Liver (tissue), 8 donors: ENCODE measurements at regions not wholly inside any gene's neighbourhood (a gene's known extent, or its start where the extent isn't known, plus 50 kb on each side); places are given as distances from the start of the nearest gene placed in this dataset.

Experiments used
- DNase-seq: peaks from one replicate; pipeline ENCODE4 v3.0.0-alpha.2; 2017; ENCODE audit warnings: low spot score
- H3K27ac ChIP-seq, 2 donors: one replicate each; pipeline ENCODE4 v1.7.0; 2013; ENCODE audit warnings: inconsistent platforms in 2 of 2, low read length in 2 of 2, control low read depth in 1 of 2, low read depth in 1 of 2, mild to moderate bottlenecking in 1 of 2
- H3K27me3 ChIP-seq, 4 donors: one replicate each; pipeline versions ENCODE4 v1.6.1 to v1.7.0; 2013; ENCODE audit warnings: low read length in 3 of 4, inconsistent platforms in 1 of 4, mild to moderate bottlenecking in 1 of 4, moderate library complexity in 1 of 4; ENCODE audit not compliant: control insufficient read depth in 4 of 4, insufficient read depth in 4 of 4
- H3K36me3 ChIP-seq, 4 donors: one replicate each; pipeline versions ENCODE4 v1.6.1 to v1.7.0; 2013; ENCODE audit warnings: low read length in 3 of 4, mild to moderate bottlenecking in 3 of 4, low read depth in 1 of 4, moderate library complexity in 1 of 4; ENCODE audit not compliant: control insufficient read depth in 4 of 4, insufficient read depth in 3 of 4
- H3K4me1 ChIP-seq, 4 donors: one replicate each; pipeline versions ENCODE4 v1.6.1 to v1.7.0; 2013; ENCODE audit warnings: low read length in 3 of 4, mild to moderate bottlenecking in 3 of 4, moderate library complexity in 1 of 4; ENCODE audit not compliant: control insufficient read depth in 4 of 4, insufficient read depth in 4 of 4
- H3K4me3 ChIP-seq, 3 donors: one replicate each; pipeline versions ENCODE4 v1.6.1 to v1.7.0; 2013; ENCODE audit warnings: low read length in 3 of 3, control low read depth in 1 of 3, low read depth in 1 of 3, mild to moderate bottlenecking in 1 of 3
- H3K9ac ChIP-seq, 2 donors: one replicate each; pipeline ENCODE4 v1.7.0; 2013; ENCODE audit warnings: low read length in 2 of 2, mild to moderate bottlenecking in 2 of 2, moderate library complexity in 2 of 2, control low read depth in 1 of 2, low read depth in 1 of 2
- H3K9me3 ChIP-seq, 4 donors: one replicate each; pipeline versions ENCODE4 v1.6.1 to v1.7.0; 2013; ENCODE audit warnings: low read length in 3 of 4; ENCODE audit not compliant: control insufficient read depth in 4 of 4
- EGR1 ChIP-seq, 2 donors: IDR thresholded peaks; 2 replicates each; pipeline ENCODE4 v1.6.1; 2016 to 2018; ENCODE audit warnings: antibody characterized with exemption in 2 of 2, low read depth in 2 of 2
- FOXA1 ChIP-seq: IDR thresholded peaks from 2 replicates; pipeline ENCODE4 v1.6.1; 2016; ENCODE audit warnings: antibody characterized with exemption
- FOXA2 ChIP-seq: IDR thresholded peaks from 2 replicates; pipeline ENCODE4 v1.6.1; 2016; ENCODE audit warnings: antibody characterized with exemption
- GABPA ChIP-seq, 2 donors: IDR thresholded peaks in 1 of 2; conservative IDR thresholded peaks in 1 of 2; 2 replicates each; pipeline ENCODE4 v1.6.1; 2016; ENCODE audit warnings: antibody characterized with exemption in 2 of 2, mild to moderate bottlenecking in 1 of 2, moderate library complexity in 1 of 2
- HNF4A ChIP-seq, 2 donors: conservative IDR thresholded peaks; 2 replicates each; pipeline ENCODE4 v1.6.1; 2016; ENCODE audit warnings: antibody characterized with exemption in 2 of 2, mild to moderate bottlenecking in 2 of 2
- HNF4G ChIP-seq: IDR thresholded peaks from 2 replicates; pipeline ENCODE4 v1.6.1; 2016; ENCODE audit warnings: antibody characterized with exemption
- JUND ChIP-seq, 2 donors: IDR thresholded peaks; 2 replicates each; pipeline ENCODE4 v1.6.1; 2016; ENCODE audit warnings: antibody characterized with exemption in 2 of 2
- NR2F2 ChIP-seq: IDR thresholded peaks from 2 replicates; pipeline ENCODE4 v1.6.1; 2016; ENCODE audit warnings: antibody characterized with exemption
- RAD21 ChIP-seq, 2 donors: IDR thresholded peaks; 2 replicates each; pipeline ENCODE4 v1.6.1; 2016; ENCODE audit warnings: antibody characterized with exemption in 2 of 2, mild to moderate bottlenecking in 2 of 2
- RXRA ChIP-seq, 2 donors: IDR thresholded peaks; 2 replicates each; pipeline ENCODE4 v1.6.1; 2017 to 2018; ENCODE audit warnings: antibody characterized with exemption in 2 of 2, mild to moderate bottlenecking in 1 of 2
- SP1 ChIP-seq: IDR thresholded peaks from 2 replicates; pipeline ENCODE4 v1.6.1; 2018; ENCODE audit warnings: antibody characterized with exemption, mild to moderate bottlenecking
- TAF1 ChIP-seq: conservative IDR thresholded peaks from 2 replicates; pipeline ENCODE4 v1.6.1; 2016; ENCODE audit warnings: antibody characterized with exemption, mild to moderate bottlenecking
- YY1 ChIP-seq: IDR thresholded peaks from 2 replicates; pipeline ENCODE4 v1.6.1; 2016; ENCODE audit warnings: antibody characterized with exemption, mild to moderate bottlenecking
- WGBS: extraction: QIAGEN DNeasy Blood & Tissue Kit; methylation state at CpG from one replicate; pipeline ENCODE4 v1.1.7; 2013; 5-methylcytosine and 5-hydroxymethylcytosine counted together
- TF ChIP-seq, protein P1 (sequence below): IDR thresholded peaks from 2 replicates; pipeline ENCODE4 v1.6.1; 2016; ENCODE audit warnings: antibody characterized with exemption, mild to moderate bottlenecking
- TF ChIP-seq, protein P2 (sequence below): fragments of 150-350 bp; IDR thresholded peaks from 2 replicates; pipeline ENCODE4 v1.5.1; 2017; ENCODE audit warnings: improper control_type of control experiment, low read depth, low read length; ENCODE audit not compliant: missing input control
- TF ChIP-seq, protein P3 (sequence below): IDR thresholded peaks from 2 replicates; pipeline ENCODE4 v1.6.1; 2016; ENCODE audit warnings: antibody characterized with exemption
- TF ChIP-seq, protein P4 (sequence below): IDR thresholded peaks from 2 replicates; pipeline ENCODE4 v1.6.1; 2016; ENCODE audit warnings: antibody characterized with exemption
- TF ChIP-seq, protein P5 (sequence below): IDR thresholded peaks from 2 replicates; pipeline ENCODE4 v1.6.1; 2016; ENCODE audit warnings: antibody characterized with exemption
- donor health status: healthy.
- donor health status: healthy.
- donor health status: healthy.
- donor health status: healthy.
- donor health status: healthy.

DNA sequence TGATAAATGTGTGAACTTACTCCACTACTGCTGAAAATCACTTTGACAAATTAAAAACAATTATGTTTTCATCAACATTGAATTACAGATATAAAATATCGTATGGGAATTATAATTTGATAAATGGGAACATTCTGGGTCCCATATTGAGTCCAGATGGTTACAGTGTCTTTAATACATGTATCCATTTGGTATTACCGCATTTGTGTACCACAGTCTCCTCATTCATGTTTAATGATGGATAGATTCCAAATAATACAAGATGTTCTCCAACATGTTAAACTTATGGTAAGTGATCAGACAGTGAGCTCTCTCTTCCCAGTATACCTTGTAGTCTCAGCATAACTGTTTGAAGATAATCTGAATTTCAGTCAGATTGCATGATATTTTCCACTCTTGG, 1706.8 kb upstream of the PCDH7 start:
- TF ChIP-seq GABPA (IDR thresholded peaks at IDR 0.05 in 1 of 2, conservative IDR thresholded peaks at IDR 0.05 in 1 of 2) (no peak), RXRA (IDR thresholded peaks at IDR 0.05) (no peak), FOXA1 (no peak), RAD21 (IDR thresholded peaks at IDR 0.05) (no peak), HNF4G (no peak), NR2F2 (no peak), YY1 (no peak), TAF1 (no peak), FOXA2 (no peak), EGR1 (IDR thresholded peaks at IDR 0.05; ENCODE audit: low read depth in 2 of 2) (no peak), JUND (IDR thresholded peaks at IDR 0.05) (no peak), HNF4A (conservative IDR thresholded peaks at IDR 0.05) (no peak), SP1 (no peak)
- TF ChIP-seq, protein P1, sequence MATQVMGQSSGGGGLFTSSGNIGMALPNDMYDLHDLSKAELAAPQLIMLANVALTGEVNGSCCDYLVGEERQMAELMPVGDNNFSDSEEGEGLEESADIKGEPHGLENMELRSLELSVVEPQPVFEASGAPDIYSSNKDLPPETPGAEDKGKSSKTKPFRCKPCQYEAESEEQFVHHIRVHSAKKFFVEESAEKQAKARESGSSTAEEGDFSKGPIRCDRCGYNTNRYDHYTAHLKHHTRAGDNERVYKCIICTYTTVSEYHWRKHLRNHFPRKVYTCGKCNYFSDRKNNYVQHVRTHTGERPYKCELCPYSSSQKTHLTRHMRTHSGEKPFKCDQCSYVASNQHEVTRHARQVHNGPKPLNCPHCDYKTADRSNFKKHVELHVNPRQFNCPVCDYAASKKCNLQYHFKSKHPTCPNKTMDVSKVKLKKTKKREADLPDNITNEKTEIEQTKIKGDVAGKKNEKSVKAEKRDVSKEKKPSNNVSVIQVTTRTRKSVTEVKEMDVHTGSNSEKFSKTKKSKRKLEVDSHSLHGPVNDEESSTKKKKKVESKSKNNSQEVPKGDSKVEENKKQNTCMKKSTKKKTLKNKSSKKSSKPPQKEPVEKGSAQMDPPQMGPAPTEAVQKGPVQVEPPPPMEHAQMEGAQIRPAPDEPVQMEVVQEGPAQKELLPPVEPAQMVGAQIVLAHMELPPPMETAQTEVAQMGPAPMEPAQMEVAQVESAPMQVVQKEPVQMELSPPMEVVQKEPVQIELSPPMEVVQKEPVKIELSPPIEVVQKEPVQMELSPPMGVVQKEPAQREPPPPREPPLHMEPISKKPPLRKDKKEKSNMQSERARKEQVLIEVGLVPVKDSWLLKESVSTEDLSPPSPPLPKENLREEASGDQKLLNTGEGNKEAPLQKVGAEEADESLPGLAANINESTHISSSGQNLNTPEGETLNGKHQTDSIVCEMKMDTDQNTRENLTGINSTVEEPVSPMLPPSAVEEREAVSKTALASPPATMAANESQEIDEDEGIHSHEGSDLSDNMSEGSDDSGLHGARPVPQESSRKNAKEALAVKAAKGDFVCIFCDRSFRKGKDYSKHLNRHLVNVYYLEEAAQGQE: no peak
- TF ChIP-seq, protein P2, sequence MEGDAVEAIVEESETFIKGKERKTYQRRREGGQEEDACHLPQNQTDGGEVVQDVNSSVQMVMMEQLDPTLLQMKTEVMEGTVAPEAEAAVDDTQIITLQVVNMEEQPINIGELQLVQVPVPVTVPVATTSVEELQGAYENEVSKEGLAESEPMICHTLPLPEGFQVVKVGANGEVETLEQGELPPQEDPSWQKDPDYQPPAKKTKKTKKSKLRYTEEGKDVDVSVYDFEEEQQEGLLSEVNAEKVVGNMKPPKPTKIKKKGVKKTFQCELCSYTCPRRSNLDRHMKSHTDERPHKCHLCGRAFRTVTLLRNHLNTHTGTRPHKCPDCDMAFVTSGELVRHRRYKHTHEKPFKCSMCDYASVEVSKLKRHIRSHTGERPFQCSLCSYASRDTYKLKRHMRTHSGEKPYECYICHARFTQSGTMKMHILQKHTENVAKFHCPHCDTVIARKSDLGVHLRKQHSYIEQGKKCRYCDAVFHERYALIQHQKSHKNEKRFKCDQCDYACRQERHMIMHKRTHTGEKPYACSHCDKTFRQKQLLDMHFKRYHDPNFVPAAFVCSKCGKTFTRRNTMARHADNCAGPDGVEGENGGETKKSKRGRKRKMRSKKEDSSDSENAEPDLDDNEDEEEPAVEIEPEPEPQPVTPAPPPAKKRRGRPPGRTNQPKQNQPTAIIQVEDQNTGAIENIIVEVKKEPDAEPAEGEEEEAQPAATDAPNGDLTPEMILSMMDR: no peak
- TF ChIP-seq, protein P3, sequence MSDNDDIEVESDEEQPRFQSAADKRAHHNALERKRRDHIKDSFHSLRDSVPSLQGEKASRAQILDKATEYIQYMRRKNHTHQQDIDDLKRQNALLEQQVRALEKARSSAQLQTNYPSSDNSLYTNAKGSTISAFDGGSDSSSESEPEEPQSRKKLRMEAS: no peak
- TF ChIP-seq, protein P4, sequence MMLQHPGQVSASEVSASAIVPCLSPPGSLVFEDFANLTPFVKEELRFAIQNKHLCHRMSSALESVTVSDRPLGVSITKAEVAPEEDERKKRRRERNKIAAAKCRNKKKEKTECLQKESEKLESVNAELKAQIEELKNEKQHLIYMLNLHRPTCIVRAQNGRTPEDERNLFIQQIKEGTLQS: no peak
- TF ChIP-seq, protein P5, sequence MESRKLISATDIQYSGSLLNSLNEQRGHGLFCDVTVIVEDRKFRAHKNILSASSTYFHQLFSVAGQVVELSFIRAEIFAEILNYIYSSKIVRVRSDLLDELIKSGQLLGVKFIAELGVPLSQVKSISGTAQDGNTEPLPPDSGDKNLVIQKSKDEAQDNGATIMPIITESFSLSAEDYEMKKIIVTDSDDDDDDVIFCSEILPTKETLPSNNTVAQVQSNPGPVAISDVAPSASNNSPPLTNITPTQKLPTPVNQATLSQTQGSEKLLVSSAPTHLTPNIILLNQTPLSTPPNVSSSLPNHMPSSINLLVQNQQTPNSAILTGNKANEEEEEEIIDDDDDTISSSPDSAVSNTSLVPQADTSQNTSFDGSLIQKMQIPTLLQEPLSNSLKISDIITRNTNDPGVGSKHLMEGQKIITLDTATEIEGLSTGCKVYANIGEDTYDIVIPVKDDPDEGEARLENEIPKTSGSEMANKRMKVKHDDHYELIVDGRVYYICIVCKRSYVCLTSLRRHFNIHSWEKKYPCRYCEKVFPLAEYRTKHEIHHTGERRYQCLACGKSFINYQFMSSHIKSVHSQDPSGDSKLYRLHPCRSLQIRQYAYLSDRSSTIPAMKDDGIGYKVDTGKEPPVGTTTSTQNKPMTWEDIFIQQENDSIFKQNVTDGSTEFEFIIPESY: no peak
- no peaks in the 10 kb centered on the region for H3K27me3 ChIP-seq
- H3K4me1 ChIP-seq: no peaks in the 10 kb centered on the region
- WGBS: 51% methylated on average over 2 of the region's 2 CpGs
- H3K36me3 ChIP-seq: no peaks in the 10 kb centered on the region
- H3K9me3 ChIP-seq: peaks cover 0 to 2% (median 0%) of the 10 kb centered on the region in 4 donors
- no peak overlapping the region for H3K4me3 ChIP-seq
- DNase-seq: no peak
- H3K27ac ChIP-seq: no peak overlapping the region
- no peak overlapping the region for H3K9ac ChIP-seq
